Nephron (organoid): ENCODE measurements at regions not wholly inside any gene's neighbourhood (a gene's known extent, or its start where the extent isn't known, plus 50 kb on each side); places are given as distances from the start of the nearest gene placed in this dataset.

Experiments
- H3K27ac Mint-ChIP-seq, 3 experiments: 2 replicates each; pipeline ENCODE4 v1.8.0; 2020; ENCODE audit warnings: mixed read lengths in 3 of 3, mild to moderate bottlenecking in 2 of 3, moderate library complexity in 1 of 3
- H3K27me3 Mint-ChIP-seq: 2 replicates; pipeline ENCODE4 v1.8.0; 2021; ENCODE audit warnings: low read depth, mild to moderate bottlenecking, moderate library complexity, mixed read lengths
- H3K36me3 Mint-ChIP-seq: 2 replicates; pipeline ENCODE4 v1.8.0; 2020; ENCODE audit warnings: low read depth, mixed read lengths
- H3K4me1 Mint-ChIP-seq: 2 replicates; pipeline ENCODE4 v1.8.0; 2020; ENCODE audit warnings: mixed read lengths
- H3K4me3 Mint-ChIP-seq, 3 experiments: 2 replicates each; pipeline ENCODE4 v1.8.0; 2020; ENCODE audit warnings: mild to moderate bottlenecking in 3 of 3, mixed read lengths in 3 of 3, moderate library complexity in 2 of 3
- H3K9me3 Mint-ChIP-seq: 2 replicates; pipeline ENCODE4 v1.8.0; 2020; ENCODE audit warnings: mixed read lengths
- TF ChIP-seq, protein P1 (sequence below), 3 experiments: fragments of 200-600 bp; sonication (generic); IDR thresholded peaks; one replicate each; pipeline ENCODE4 v1.5.0; 2021; ENCODE audit warnings: antibody characterized with exemption in 3 of 3; ENCODE audit not compliant: unreplicated experiment in 3 of 3

DNA sequence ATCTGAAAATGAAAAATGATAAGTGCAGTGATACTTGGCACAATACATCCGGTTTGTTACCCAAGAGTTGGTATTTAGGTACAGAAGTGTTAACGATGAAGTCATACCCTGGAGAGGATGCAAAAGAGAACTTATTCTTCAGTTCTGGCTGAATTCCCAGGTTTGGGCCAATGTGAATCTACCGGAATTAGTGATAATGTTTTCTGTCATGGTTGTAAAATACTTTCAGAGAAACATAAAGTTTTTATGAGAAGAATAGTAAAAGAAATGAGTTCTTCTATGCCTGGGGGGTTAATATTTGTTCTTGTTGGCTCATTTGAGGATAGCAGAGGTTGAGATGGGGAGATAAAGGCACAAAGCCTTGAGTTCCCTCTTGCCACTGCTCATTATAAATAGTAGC lies 509.9 kb upstream of the POU3F2 start:
- Mint-ChIP-seq H3K27me3 (no peaks in the 10 kb centered on the region), H3K4me1 (no peaks in the 10 kb centered on the region), H3K4me3 (no peak overlapping the region), H3K27ac (peak overlapping the region in 1 of 3 experiments; percentile 8), H3K9me3 (no peaks in the 10 kb centered on the region), H3K36me3 (no peaks in the 10 kb centered on the region)
- TF ChIP-seq, protein P1, sequence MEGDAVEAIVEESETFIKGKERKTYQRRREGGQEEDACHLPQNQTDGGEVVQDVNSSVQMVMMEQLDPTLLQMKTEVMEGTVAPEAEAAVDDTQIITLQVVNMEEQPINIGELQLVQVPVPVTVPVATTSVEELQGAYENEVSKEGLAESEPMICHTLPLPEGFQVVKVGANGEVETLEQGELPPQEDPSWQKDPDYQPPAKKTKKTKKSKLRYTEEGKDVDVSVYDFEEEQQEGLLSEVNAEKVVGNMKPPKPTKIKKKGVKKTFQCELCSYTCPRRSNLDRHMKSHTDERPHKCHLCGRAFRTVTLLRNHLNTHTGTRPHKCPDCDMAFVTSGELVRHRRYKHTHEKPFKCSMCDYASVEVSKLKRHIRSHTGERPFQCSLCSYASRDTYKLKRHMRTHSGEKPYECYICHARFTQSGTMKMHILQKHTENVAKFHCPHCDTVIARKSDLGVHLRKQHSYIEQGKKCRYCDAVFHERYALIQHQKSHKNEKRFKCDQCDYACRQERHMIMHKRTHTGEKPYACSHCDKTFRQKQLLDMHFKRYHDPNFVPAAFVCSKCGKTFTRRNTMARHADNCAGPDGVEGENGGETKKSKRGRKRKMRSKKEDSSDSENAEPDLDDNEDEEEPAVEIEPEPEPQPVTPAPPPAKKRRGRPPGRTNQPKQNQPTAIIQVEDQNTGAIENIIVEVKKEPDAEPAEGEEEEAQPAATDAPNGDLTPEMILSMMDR (IDR thresholded peaks at IDR 0.05; ENCODE audit: unreplicated experiment in 3 of 3) = no peak

DNA sequence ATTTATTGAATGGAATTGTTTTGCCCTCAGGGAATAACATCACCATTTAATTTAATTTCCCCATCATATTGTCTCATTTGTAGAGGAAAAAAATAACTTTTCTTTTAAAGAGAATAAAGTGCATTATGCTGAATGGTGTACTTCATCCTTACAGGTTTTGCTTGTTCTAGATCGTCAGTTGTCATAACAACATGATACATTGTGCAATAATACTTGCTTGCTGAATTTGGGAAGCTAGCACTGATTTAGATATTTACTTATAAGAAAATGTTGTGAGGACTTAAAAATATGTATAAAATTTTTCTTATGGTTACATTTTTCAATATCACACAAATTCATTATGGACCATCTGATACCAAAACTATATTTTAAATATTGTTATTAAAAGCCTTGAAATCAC lies 509.0 kb upstream of the POU3F2 start:
- Mint-ChIP-seq H3K27me3 (no peaks in the 10 kb centered on the region), H3K9me3 (no peaks in the 10 kb centered on the region), H3K27ac (no peak overlapping the region), H3K4me3 (no peak overlapping the region), H3K36me3 (no peaks in the 10 kb centered on the region), H3K4me1 (no peaks in the 10 kb centered on the region)
- TF ChIP-seq, protein P1 (IDR thresholded peaks at IDR 0.05; ENCODE audit: unreplicated experiment in 3 of 3) = no peak

DNA sequence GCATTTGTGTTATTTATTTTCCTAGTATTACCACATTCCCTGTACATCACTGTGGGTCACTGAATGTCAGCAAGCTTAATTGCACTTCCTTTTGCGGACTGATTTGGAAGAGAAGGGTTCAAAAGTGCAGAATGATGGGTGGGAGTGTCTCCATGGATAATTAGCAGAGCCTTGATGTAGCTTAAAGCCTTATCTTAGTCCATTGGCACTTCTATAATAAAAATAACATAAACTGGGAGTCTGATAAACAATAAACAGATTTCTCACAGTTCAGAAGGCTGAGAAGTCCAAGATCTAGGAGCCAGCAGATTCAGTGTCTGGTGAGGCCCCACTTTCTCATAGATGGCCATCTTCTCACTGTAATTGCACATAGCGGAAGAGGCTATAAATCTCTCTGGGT lies 501.1 kb upstream of the POU3F2 start:
- no peaks in the 10 kb centered on the region for H3K27me3 Mint-ChIP-seq
- no peak overlapping the region for H3K4me3 Mint-ChIP-seq
- TF ChIP-seq, protein P1 (IDR thresholded peaks at IDR 0.05; ENCODE audit: unreplicated experiment in 3 of 3) = no peak
- H3K9me3 Mint-ChIP-seq = no peaks in the 10 kb centered on the region
- no peaks in the 10 kb centered on the region for H3K36me3 Mint-ChIP-seq
- no peak overlapping the region for H3K27ac Mint-ChIP-seq
- peaks cover 5% of the 10 kb centered on the region for H3K4me1 Mint-ChIP-seq

DNA sequence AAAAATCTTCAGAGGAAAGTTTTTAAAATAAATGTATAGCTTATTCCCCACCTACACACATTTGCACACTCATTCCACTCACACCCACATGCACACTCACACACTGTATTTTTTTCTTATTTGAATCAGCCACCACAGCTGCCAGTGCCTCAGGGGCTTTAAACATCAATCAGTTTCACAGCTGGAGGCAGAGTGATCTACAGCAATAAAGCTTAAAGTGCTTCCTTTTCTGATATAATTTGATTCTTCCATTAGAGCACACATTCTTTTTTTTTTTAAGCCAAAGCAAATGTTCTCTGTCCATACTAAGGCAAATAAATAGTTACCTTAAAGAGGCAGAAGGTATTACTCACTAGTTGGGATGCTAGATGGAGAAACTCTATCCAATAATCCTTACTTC lies 498.8 kb upstream of the POU3F2 start:
- TF ChIP-seq, protein P1 (IDR thresholded peaks at IDR 0.05; ENCODE audit: unreplicated experiment in 3 of 3) = no peak
- Mint-ChIP-seq H3K27me3 (no peaks in the 10 kb centered on the region), H3K4me3 (no peak overlapping the region)

DNA sequence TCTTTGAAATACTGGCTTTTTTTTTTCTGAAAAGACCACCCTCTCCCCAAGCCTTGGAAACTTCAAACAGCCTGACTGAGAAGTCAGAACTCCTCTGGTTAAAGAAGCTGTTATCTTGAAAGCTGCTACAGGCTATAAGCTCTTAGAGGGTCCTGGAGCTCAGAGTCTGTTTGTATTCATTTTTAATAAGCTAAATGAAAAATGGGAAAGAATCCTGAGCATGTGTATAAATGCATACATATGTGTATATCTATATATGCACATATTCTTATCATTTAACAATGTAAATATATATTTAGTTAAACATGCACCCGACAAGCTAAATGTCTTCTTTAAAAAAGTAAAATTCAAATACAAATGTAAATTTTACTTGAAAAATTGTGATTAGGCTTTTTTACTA lies 494.9 kb upstream of the POU3F2 start:
- Mint-ChIP-seq H3K27ac (no peak overlapping the region), H3K4me1 (peaks cover 5% of the 10 kb centered on the region), H3K36me3 (no peaks in the 10 kb centered on the region), H3K4me3 (no peak overlapping the region), H3K9me3 (no peaks in the 10 kb centered on the region), H3K27me3 (no peaks in the 10 kb centered on the region)
- TF ChIP-seq, protein P1 (IDR thresholded peaks at IDR 0.05; ENCODE audit: unreplicated experiment in 3 of 3) = no peak

More for the DNA sequence above, 498.8 kb upstream of the POU3F2 start:
- no peaks in the 10 kb centered on the region for H3K9me3 Mint-ChIP-seq
- no peaks in the 10 kb centered on the region for H3K36me3 Mint-ChIP-seq
- H3K4me1 Mint-ChIP-seq = peaks cover 5% of the 10 kb centered on the region
- no peak overlapping the region for H3K27ac Mint-ChIP-seq

DNA sequence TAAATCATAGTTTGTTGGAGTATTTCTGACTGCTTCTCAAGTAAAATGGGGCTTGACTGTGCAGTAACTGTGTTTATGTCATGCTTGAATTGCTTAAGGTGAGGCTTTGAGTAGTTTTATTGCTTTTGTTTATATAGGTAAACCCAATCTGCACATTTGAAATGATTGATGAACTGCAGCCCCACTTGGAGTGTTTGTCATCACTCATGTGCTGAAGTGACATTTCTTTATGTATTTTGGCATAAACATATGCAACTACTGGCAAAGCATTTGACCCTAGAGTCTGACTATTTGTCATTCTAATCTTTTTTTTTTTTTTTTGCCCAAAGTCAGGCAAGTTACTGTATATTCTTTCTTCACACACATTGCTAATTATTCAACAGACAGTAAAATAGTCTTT lies 491.4 kb upstream of the POU3F2 start:
- Mint-ChIP-seq H3K27me3 (no peaks in the 10 kb centered on the region), H3K4me3 (no peak overlapping the region), H3K27ac (no peak overlapping the region), H3K36me3 (no peaks in the 10 kb centered on the region), H3K9me3 (no peaks in the 10 kb centered on the region), H3K4me1 (no peaks in the 10 kb centered on the region)
- TF ChIP-seq, protein P1 (IDR thresholded peaks at IDR 0.05; ENCODE audit: unreplicated experiment in 3 of 3) = no peak
